ENCODE measurements at regions not wholly inside any gene's neighbourhood (a gene's known extent, or its start where the extent isn't known, plus 50 kb on each side); places are given as distances from the start of the nearest gene placed in this dataset.
"Not testable (repeated sequence)": the region's sequence is repeated elsewhere in the genome, so short reads cannot be mapped to it uniquely, and the experiment has no call there.

DNA sequence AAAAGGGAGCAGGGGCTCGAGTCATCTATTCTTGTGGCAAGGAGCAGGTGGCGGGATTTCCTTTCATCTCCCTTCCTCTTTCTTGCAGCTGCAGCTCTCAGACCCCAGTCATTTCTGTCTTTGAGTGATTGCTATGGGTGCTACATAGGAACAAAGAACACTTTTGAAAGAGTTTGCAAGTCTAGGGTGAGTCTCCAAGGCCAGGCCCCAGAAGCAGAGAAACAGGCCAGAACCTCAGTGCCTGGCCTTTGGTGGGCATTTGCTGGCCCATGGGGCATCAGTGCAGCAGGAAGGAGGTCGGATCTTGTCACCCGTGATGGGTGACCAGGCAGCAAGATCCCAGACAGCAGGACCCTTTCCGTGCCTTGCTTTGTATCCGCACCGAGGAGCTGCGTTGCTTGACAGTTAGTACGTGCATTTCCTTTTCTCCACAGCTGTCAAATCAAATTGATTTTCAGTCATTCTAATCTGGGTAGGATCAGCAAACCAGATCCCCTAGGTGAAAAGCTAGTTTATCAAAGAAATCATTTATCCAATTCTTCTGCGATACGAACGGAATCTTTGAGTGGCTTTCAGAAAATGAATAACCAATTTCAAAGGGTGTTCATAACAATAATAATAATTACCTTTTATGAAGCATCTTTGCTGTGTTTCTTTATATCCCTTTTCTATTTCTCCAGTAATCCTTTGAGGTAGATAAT lies 244.6 kb upstream of the MAF start:
- DNase-seq, result no peak

DNA sequence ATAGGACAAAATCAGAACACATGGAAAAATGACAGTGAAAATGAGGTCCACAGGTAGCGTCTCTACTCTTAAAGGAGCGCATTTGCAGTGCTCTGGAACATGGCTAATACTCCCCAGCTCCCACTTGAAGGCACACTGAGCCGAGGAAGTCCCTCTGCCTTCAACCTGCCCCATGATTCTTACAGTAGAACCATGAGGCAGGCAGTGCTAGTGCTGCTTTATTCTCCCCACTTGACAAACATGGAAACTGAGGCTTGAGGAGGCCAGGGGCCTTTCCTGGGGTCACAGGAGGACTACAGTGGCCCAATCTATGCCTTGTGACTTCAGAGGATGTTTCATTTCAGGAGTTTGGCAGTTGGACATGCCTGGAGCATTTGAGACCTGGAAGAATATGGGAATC lies 244.1 kb upstream of the MAF start:
- no peak for DNase-seq

DNA sequence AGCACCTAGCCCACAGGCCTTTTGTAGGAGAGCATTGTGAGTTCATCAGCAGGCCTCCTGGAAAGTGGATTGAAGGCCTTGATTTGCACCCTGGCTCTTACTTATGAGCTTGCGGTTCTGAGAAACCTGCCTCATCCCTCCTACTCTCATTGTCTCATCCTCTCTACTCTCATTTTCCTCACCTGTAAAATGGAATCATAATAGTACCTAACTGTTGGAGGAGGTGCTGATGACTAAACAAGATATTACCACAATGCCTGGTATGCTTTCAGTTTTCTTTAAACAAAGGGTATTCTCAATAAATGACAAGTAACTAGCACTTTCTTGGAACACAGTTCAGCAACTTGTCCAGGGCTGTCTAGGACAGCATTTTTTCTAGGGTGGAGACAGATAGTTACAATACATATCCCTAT lies 243.1 kb upstream of the MAF start:
- DNase-seq, result no peak

DNA sequence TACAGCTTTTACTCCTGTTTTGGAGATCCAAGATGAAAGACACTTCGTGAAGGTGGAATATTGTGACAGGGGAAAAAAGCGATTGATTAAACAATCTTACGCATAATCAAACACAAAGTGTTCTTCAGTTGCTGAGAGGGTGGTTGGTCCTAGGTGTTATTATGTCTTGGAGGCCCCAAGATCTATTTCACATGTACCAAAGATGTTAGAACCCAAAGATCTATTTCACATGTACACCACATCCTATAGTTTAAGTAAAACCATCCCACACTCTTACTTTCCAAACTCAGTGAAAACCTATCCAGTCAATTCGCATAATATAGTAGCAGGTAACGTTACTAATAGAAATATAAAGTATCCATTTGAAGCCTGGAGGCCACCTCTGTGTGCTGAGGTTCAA lies 242.6 kb upstream of the MAF start:
- DNase-seq, result no peak

DNA sequence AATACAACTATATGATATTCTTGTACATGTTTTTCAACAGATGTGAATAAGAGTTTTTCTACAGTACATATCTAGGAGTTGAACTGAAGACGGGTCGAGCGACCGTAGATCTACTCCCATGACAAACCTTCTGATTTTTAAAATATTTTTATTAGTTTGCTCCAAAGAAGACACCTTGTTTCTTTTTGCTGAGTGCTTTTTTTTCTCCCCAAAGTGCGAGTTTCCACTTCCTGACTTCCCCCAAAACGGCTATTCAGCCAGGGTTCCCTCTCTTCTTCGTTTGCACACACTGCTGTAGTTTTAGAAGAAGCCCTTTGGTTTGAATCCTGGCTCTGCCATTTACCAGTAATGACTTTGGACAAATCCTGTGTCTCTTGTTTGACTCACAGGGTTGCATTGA lies 241.7 kb upstream of the MAF start:
- no peak for DNase-seq

DNA sequence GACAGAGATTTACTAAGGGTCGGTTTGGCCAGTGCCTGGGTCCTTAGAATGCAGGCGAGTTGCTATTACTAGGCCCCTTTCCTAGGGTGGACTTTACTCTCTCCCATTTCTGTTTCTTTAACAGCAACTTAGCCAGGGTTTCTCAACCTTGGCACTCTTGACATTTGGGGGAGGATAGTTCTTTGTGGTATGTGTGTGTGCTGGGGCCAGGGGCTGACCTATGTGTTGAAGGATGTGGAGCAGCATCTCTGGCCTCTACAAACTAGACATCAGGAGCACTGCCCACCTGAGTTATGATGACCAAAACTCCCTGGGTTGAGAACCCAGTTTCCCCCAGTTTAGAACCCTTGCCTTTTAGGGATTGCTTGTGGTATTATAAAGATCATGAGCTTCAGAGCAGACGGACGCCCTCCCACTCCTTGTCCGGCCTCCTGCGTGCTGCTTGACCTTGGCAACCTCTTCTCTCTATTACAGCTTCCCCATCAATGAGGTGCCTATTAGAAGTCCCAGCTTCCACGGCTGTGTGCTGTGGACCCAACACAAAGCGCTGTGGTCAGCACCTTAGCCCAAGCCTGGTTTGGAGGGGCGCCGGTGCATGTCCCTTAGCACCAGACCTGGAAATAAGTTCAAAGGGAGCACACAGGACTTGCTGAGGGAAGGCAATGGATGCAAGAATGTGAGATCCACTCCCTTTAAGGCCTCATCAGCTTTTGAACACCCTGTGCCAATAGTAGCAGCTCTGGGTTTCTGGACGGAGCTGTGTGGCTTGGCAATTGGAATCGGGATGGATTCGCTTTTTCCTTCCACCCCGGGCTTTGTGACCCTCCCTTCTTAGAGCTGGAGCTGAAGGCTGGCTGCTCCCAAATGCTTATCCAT lies 239.2 kb upstream of the MAF start:
- DNase-seq, result no peak

DNA sequence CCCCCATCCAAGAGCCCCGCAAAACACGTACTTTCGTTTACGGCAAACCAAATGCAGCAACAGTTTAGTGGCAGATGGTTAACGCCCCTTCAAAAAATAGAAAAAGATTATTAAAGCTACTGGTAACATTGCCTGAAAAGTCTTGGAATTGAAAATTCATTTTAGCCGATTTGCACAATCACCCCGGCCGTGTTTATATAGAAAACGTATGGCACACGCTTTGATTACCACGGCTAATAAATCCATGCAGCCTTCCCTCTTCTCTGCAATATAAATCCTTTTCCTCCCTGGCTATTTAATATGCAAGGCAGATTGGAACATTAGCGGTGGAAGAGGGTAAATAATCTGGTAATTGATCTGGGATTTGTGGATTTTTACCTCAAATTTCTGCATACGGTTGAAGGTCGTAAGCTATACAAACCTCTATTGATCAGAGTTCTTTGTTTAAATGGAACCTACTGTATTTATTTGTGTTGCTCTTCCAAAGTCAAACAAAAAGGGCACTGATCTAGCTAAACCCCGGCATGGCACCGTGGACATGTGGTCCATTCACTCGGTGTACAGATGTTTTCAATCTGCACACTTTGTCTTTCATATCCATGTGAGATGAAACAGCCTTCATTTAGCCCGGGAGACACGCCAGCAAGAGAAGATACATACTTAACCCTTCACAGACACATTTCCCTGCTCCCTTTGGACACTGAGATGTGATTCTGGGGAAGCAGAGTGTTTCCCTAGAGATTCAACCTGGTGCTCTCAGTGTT lies 238.1 kb upstream of the MAF start:
- no peak for DNase-seq

DNA sequence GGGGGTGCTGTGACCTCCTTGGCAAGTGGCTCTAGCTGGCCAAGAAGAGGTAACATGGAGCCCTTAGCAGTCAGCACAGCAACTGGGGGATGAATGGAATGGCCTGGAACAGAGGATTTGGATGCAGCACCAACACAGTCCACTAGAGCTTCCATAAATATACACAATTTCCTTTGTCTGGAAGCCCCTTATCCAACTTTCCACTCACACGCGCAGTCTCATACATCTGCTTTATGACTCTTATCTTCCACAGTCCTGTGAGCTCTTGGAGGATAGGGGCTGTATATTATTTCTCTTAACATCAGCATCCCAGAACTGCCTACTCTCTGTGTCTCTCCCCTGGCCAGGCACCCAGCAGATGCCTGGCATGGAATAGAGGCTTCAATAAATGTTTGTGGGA lies 235.6 kb upstream of the MAF start:
- DNase-seq, result no peak

DNA sequence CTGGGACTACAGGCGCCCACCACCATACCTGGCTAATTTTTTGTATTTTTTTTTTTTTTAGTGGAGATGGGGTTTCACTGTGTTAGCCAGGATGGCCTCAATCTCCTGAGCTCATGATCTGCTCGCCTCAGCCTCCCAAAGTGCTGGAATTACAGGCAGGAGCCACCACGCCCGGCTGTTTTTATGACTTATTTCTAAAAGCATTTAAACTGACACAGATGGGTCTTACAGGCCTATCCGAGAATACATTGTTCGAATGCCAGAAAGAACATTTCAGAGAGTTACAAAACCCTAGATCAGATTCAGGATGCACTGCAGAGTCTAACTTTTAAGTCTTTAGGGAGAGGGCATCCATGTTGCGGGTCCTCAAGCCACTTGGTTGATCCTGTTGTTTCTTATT lies 234.7 kb upstream of the MAF start:
- no peak for DNase-seq

DNA sequence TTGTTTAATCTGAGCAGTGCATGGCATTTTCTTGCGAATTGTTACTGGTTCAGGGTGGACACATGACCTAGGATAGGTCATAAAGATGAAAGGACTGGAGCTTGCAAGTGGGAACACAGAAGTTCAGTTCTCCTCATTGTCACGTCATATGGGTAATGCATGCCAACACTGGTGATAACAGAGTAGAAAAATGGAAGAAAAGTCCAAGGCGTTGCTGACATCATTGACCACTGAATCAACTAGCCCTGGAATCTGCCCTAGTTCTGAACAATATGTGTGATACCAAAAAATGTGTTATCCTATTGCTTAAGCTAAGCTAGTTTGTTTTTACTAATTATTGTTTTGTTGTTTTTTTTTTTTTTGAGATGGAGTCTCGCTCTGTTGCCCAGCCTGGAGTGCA lies 234.2 kb upstream of the MAF start:
- DNase-seq, result no peak

DNA sequence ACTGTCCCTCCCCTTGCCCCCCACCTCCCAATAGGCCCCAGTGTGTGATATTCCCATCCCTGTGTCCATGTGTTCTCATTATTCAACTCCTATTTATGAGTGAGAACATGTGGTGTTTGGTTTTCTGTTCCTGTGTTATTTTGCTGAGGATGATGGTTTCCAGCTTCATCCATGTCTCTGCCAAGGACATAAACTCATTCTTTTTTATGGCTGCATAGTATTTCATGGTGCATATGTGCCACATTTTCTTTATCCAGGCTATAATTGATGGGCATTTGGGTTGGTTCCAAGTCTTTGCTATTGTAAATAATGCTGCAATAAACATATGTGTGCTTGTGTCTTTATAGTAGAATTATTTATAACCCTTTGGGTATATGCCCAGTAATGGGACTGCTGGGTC lies 233.5 kb upstream of the MAF start:
- DNase-seq, result not testable (repeated sequence)

DNA sequence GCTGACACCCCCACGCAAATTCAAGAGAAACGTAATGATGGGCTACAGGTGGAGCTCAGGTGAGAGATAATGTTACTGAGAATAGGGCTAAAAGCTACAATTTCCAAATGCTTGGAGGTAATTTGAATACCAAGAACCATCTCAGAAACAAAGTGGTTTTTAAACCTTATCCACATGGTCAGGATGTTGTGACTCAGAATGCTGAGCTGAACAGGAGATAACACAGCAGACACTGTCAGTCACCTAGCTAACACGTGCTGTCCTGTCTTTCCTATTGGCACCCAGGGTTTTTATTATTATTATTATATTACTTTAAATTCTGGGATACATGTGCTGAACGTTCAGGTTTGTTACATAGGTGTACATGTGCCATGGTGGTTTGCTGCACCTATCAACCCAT lies 233.0 kb upstream of the MAF start:
- no peak for DNase-seq

DNA sequence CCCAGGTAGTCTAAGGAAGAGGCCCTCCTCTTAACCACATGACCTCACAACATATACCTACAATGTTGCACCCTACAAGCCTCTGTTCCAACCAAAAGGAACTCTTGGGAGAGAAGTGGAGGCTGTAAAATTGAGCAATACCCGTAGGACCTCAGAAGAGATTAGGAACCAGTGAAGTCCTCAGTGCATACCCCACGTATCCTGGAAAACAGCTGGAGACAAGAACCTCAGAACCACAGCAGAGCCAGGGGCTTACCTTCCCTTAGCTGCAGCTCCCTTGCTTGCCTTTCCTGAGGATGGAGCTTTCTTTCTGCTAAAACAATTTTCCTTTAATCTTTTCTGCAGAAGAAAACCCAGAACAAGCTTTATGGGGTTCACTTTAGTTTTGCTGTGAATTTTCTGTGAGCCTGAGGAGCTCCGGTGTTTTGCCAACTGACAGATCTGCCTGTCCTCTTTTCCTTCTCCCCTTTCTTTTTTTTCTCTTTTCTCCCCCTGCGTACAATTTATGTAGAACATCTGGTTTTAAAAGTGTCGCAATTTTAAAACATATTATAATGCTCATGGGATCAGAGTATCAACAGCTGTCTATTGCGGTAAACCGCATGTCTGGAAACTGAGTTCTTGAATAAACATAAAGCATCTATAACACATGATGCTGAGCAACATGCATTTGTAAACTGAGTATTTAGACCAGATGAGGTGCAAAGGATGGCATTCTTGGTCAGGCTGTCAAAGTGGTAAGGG lies 226.4 kb upstream of the MAF start:
- no peak for DNase-seq

DNA sequence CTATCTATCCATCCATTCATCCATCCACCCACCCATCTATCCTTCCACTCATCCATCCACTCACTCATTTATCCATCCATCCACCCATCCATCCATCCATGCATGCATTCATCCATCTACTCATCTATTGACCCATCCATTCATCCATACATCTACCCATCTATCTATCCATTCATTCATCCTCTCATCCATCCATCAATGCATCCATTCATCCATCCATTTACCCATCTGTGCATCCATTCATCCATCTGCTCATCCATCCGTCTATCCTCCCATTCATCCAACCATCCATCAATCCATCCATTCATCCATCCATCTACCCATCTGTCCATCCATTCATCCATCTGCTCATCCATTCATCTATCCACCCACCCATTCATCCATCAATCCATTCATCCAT lies 224.5 kb upstream of the MAF start:
- no peak for DNase-seq

DNA sequence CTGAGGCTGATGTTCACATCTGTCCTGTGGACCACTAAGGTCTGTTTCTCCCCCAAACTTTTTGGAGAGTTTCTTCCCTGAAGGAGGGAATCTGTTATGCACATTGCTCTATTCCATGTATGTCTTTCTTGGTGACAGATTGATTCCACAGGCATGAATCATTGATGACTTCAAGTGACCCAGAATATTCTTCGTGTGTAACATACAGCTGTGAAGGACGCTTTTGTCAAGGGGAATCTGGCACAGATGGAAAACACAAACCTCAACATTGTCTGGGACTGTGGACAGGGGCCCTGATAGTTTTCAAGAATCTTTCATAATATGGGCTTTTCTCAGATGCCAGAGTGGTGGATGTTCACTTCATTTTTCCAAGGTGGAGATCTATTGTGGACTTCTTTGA lies 223.1 kb upstream of the MAF start:
- DNase-seq, result no peak

DNA sequence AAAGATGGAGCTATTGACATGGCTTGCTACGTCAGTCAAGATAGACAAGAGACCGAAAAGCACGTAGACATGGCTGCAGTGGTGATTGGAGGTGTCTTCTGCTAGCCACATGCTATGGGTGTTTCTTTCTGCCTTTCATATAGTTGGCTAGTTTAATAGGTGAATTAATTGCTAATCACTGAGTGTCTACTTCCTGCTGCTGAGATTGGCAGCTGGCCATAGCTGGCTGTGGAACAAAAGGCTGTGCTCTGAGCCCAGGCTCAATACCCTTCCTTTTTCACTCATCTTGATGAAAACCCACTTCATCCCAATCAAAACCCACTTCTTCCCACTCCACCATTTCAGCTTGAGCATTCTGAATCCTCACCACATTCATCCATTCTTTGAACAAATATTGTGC lies 221.4 kb upstream of the MAF start:
- DNase-seq, result no peak

DNA sequence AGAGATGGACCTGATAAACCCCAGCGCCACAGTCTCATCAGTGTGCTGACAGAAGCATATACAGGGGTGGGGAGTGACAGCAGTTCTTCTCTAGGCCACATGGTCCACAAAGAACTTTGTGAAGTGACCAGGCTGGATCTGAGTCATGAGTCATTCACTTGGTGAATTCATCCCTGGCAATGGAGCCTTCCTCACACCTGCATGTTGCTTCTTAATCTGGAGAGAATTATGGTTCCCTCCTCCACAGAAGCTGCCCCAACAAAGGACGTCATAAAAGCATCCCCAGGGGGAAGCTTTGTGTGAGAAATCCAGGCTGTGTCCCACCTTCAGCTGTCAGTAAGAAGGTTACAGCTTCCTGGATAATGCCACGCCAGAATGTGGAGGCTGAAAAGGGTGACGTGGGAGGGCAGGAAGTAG lies 215.6 kb upstream of the MAF start:
- DNase-seq, result no peak

DNA sequence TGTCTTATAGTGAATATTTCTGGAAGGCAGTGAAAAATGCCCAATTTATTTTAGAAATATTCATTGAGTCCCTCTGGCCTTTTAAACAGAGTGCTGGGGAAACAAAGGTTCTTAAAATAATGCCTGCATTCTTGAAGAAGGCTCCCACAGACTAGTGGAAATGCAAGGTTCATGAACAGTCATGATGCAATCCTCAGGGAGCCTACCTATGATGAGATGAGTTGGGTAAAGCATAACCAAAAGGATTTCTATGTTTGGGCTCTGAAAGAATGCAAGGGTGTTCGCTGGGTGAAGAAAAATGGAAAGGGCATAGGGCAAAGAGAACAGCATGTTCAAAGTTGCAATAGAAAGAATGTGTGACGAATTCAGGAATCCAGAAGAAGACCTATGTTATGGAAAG lies 214.5 kb upstream of the MAF start:
- no peak for DNase-seq

DNA sequence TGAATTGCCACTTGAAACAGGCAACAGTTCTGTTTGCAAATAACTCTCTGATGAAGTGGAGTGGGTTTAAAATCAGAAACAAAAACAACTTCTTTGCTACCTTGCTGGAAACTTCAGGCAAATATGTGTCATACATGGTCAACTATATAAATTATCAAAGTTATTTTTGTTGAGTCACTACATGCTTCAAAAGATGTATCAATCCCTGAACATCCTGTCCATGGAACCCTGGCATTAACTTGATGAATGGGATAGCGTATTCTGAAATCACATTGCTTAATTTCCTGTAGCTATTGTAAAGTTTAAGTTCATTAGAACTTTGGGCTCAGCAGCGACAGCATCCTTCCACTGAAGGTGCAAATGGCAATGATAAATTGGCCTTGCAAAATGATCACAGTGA lies 213.6 kb upstream of the MAF start:
- DNase-seq, result no peak

DNA sequence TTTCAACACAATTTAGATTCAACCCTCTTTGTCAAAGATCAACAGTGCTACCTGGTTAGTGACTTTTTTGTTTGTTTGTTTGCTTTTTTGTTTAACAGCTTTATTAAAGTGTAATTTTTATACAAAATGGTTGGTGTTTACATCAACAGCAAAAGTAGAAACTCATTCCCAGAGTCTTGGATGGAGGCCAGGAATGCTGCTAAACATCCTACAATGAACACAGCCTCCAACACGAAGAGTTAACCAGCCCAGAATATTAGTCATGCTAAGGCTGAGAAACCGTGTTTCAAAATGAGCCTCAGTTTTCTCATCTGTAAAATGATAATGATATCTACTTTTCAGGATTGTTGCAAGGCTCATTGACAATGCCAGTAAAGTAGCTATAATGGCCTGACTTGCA lies 211.0 kb upstream of the MAF start:
- no peak for DNase-seq

DNA sequence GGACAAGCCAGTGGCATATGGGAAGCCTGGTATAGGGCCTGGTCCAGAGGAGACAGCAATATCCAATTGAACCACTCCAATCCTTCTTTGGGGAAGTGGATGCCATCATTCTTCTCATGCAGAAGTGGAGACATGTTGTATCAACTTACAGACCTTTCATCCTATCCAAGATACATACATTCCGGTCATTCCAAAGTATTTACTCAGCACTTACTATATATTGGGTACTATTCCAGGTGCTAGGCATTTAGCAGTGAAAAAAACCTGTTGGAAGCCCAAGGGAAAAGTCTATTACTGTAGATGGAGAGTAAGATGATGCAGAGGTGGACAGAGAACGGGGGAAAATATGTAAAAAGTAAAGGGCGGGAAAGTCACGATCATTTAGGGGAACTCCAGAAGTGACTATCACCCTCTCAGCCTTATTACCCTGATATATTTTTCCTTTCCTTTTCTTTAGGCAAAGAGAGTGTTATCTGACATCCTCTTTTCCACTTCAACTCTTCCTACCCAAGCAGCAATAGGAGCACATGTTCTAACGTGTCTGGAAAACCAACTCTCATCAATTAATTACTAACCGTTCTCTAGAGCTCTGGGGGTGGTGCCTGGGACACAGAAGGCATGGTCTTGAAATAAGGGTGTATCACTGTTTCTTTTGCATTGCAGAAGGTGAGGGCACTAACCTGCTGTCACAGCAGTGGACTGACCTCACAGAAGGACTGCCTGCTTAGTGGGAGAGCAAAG lies 210.1 kb upstream of the MAF start:
- DNase-seq, result no peak

DNA sequence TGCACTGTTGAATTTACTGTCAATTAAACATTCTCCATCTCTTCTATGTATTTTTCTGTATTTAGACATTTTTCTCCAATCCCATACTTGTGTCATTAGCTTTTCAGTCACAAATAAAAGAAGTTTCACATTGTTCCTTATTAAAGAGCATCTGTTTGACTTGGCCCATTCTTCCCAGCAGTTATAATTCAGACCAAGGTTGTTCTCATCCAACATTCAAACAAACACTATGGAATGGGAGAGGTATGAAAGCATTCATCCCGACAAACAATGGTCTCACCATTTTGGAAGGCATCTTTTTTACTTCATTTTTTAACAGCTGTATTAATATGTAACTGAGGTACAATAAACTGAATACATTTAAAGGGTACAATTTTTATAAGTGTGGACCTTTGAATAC lies 208.8 kb upstream of the MAF start:
- no peak for DNase-seq
